ENCODE measurements at regions not wholly inside any gene's neighbourhood (a gene's known extent, or its start where the extent isn't known, plus 50 kb on each side); places are given as distances from the start of the nearest gene placed in this dataset.
A peak's percentile ranks its signal among the peaks of the same experiment; 100 is the strongest.

GRCh38 chr4:187826725-187827124 lies 168.8 kb upstream of the ZFP42 start:
- no peaks in the 10 kb centered on the region for H3K27me3 ChIP-seq (ENCODE audit: control insufficient read depth in 1 of 2, insufficient read depth in 2 of 2, low read length in 2 of 2)
- no peak overlapping the region for H3K9ac ChIP-seq (ENCODE audit: insufficient read depth, low read depth, low read length)
- no peak overlapping the region for H2AFZ ChIP-seq (ENCODE audit: low read length)
- no peak overlapping the region for H3K27ac ChIP-seq (ENCODE audit: extremely low read length, insufficient read depth, low read length)
- no peaks in the 10 kb centered on the region for H3K79me2 ChIP-seq (ENCODE audit: insufficient read depth, low read length)
- H3K36me3 ChIP-seq (replicated peaks in 1 of 2; ENCODE audit: control insufficient read depth in 1 of 2, insufficient read depth in 2 of 2, low read length in 2 of 2): no peaks in the 10 kb centered on the region
- no peaks in the 10 kb centered on the region for H3K4me1 ChIP-seq (ENCODE audit: insufficient read depth, low read length)
- in situ Hi-C loops (cut with HindIII; ENCODE audit: extremely low pct_ligation_motif_present, low pct_unique_long_range_greater_than_20kb): no loop called here
- TF ChIP-seq NFYC (CRISPR knock-in tag; IDR thresholded peaks at IDR 0.05): 0 out of 2 replicates have a peak, but pooled peaks have one; percentile 31
- TF ChIP-seq THAP11 (CRISPR knock-in tag; IDR thresholded peaks at IDR 0.05): peak; percentile 69
- peak; percentile 51 for TF ChIP-seq NFYB (CRISPR knock-in tag; IDR thresholded peaks at IDR 0.05)
- TF ChIP-seq BRCA1 (CRISPR knock-in tag; IDR thresholded peaks at IDR 0.05): no peak
- peak; percentile 68 for TF ChIP-seq ZNF143 (CRISPR knock-in tag; IDR thresholded peaks at IDR 0.05)
- FAIRE-seq: no peak
- H3K4me3 ChIP-seq (replicated peaks in 1 of 3; ENCODE audit: insufficient read depth in 1 of 3, low read depth in 2 of 3, low read length in 3 of 3): no peak overlapping the region
- BruUV-seq (replicated peaks): no TSS peak
- 17% methylated on average over 8 of the region's 8 CpGs for WGBS (ENCODE audit: low lambda C conversion rate)
- CTCF ChIA-PET (ENCODE audit: low intra/inter-chr PET ratio, low total read pairs): no interaction called here
- no peak overlapping the region for H3K4me2 ChIP-seq (ENCODE audit: low read depth, low read length)
- ATAC-seq: no peak
- no peak for DNase-seq (ENCODE audit: low spot score)
- H3K9me3 ChIP-seq (ENCODE audit: low read length): no peaks in the 10 kb centered on the region
- POLR2A ChIA-PET: no interaction called here
- intact Hi-C loops (cut with micrococcal nuclease; ENCODE audit: unreplicated experiment): no loop called here
- H4K20me1 ChIP-seq (ENCODE audit: insufficient read depth, low read length): no peaks in the 10 kb centered on the region

GRCh38 chr4:187827631-187828030 lies 167.9 kb upstream of the ZFP42 start:
- WGBS (ENCODE audit: low lambda C conversion rate): 18% methylated on average over 6 of the region's 6 CpGs
- no peak for FAIRE-seq
- Histone ChIP-seq H3K4me2 (ENCODE audit: low read depth, low read length) (no peak overlapping the region), H3K27ac (ENCODE audit: extremely low read length, insufficient read depth, low read length) (no peak overlapping the region), H3K9me3 (ENCODE audit: low read length) (no peaks in the 10 kb centered on the region), H3K4me3 (replicated peaks in 1 of 3; ENCODE audit: insufficient read depth in 1 of 3, low read depth in 2 of 3, low read length in 3 of 3) (no peak overlapping the region), H4K20me1 (ENCODE audit: insufficient read depth, low read length) (no peaks in the 10 kb centered on the region), H3K27me3 (ENCODE audit: control insufficient read depth in 1 of 2, insufficient read depth in 2 of 2, low read length in 2 of 2) (no peaks in the 10 kb centered on the region), H3K4me1 (ENCODE audit: insufficient read depth, low read length) (no peaks in the 10 kb centered on the region), H3K79me2 (ENCODE audit: insufficient read depth, low read length) (no peaks in the 10 kb centered on the region), H3K9ac (ENCODE audit: insufficient read depth, low read depth, low read length) (no peak overlapping the region), H2AFZ (ENCODE audit: low read length) (no peak overlapping the region), H3K36me3 (replicated peaks in 1 of 2; ENCODE audit: control insufficient read depth in 1 of 2, insufficient read depth in 2 of 2, low read length in 2 of 2) (no peaks in the 10 kb centered on the region)
- intact Hi-C loops (cut with micrococcal nuclease; ENCODE audit: unreplicated experiment) (no loop called here), in situ Hi-C loops (cut with HindIII; ENCODE audit: extremely low pct_ligation_motif_present, low pct_unique_long_range_greater_than_20kb) (no loop called here)
- no TSS peak for BruUV-seq (replicated peaks)
- ChIA-PET POLR2A (no interaction called here), CTCF (ENCODE audit: low intra/inter-chr PET ratio, low total read pairs) (no interaction called here)
- TF ChIP-seq XBP1 (CRISPR knock-in tag; IDR thresholded peaks at IDR 0.05): no peak
- no peak for TF ChIP-seq MED8 (CRISPR knock-in tag; IDR thresholded peaks at IDR 0.05; ENCODE audit: insufficient replicate concordance)
- no peak for TF ChIP-seq ZNF703 (CRISPR knock-in tag; IDR thresholded peaks at IDR 0.05; ENCODE audit: borderline replicate concordance)
- no peak for TF ChIP-seq KDM3A (CRISPR knock-in tag; IDR thresholded peaks at IDR 0.05; ENCODE audit: low read depth)
- no peak for TF ChIP-seq ZKSCAN5 (CRISPR knock-in tag; IDR thresholded peaks at IDR 0.05)
- no peak for TF ChIP-seq CHCHD3 (CRISPR knock-in tag; IDR thresholded peaks at IDR 0.05)
- no peak for TF ChIP-seq ZNF567 (CRISPR knock-in tag; IDR thresholded peaks at IDR 0.05; ENCODE audit: borderline replicate concordance)
- no peak for ATAC-seq
- no peak for DNase-seq (ENCODE audit: low spot score)
